Esophagus muscularis mucosa (tissue), 3 donors: ENCODE measurements at regions not wholly inside any gene's neighbourhood (a gene's known extent, or its start where the extent isn't known, plus 50 kb on each side); places are given as distances from the start of the nearest gene placed in this dataset.
"Not testable (repeated sequence)": the region's sequence is repeated elsewhere in the genome, so short reads cannot be mapped to it uniquely, and the experiment has no call there.

Experiments used
- EP300 ChIP-seq: sonication (generic); formaldehyde crosslinking; IDR thresholded peaks from one replicate; pipeline ENCODE4 v1.6.1; 2017; ENCODE audit warnings: antibody characterized with exemption
- TF ChIP-seq, protein P1 (sequence below), 3 experiments: fragments of 200-600 bp in 2 of 3; fragments of 450-650 bp in 1 of 3; sonication (generic) in 2 of 3; IDR thresholded peaks; one replicate each; pipeline ENCODE4 v1.5.1; 2017 to 2019; ENCODE audit warnings: antibody characterized with exemption in 3 of 3, mild to moderate bottlenecking in 2 of 3, moderate library complexity in 1 of 3

DNA sequence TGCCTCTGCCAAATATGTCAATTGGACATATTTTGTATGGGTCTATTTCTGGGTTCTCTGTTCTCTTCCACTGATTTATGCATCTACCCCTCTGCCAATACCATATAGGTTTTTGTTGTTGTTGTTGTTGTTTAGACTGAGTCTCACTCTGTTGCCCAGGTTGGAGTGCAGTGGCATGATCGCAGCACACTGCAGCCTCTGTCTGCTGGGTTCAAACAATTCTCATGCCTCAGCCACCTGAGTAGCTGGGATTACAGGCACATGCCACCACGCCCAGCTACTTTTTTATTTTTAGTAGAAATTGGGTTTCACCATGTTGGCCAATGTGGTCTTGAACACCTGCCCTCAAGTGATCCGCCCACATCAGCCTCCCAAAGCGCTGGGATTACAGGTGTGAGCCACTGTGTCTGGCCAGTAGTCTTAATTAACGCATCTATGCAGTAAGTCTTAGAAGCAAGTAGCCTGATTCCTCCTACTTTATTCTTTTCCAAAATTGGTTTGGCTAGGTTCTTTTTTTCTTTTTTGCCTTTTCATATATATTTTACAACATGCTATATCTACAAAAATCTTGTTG is 103.5 kb downstream of the PRR15 start:
- TF ChIP-seq, protein P1, sequence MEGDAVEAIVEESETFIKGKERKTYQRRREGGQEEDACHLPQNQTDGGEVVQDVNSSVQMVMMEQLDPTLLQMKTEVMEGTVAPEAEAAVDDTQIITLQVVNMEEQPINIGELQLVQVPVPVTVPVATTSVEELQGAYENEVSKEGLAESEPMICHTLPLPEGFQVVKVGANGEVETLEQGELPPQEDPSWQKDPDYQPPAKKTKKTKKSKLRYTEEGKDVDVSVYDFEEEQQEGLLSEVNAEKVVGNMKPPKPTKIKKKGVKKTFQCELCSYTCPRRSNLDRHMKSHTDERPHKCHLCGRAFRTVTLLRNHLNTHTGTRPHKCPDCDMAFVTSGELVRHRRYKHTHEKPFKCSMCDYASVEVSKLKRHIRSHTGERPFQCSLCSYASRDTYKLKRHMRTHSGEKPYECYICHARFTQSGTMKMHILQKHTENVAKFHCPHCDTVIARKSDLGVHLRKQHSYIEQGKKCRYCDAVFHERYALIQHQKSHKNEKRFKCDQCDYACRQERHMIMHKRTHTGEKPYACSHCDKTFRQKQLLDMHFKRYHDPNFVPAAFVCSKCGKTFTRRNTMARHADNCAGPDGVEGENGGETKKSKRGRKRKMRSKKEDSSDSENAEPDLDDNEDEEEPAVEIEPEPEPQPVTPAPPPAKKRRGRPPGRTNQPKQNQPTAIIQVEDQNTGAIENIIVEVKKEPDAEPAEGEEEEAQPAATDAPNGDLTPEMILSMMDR (IDR thresholded peaks at IDR 0.05), result not testable (repeated sequence)
- not testable (repeated sequence) for TF ChIP-seq EP300
